Lower leg skin (tissue), 3 donors: ENCODE measurements at regions not wholly inside any gene's neighbourhood (a gene's known extent, or its start where the extent isn't known, plus 50 kb on each side); places are given as distances from the start of the nearest gene placed in this dataset.

Experiments
- CTCF ChIP-seq, 3 donors: fragments of 450-650 bp; IDR thresholded peaks; one replicate each; pipeline ENCODE4 v1.5.1; 2016; ENCODE audit warnings: antibody characterized with exemption in 3 of 3, mild to moderate bottlenecking in 3 of 3, moderate library complexity in 2 of 3
- POLR2A ChIP-seq, 2 donors: fragments of 450-650 bp; IDR thresholded peaks; one replicate each; pipeline ENCODE4 v1.6.1; 2016 to 2017; ENCODE audit warnings: antibody characterized with exemption in 2 of 2, mild to moderate bottlenecking in 1 of 2, moderate library complexity in 1 of 2

DNA sequence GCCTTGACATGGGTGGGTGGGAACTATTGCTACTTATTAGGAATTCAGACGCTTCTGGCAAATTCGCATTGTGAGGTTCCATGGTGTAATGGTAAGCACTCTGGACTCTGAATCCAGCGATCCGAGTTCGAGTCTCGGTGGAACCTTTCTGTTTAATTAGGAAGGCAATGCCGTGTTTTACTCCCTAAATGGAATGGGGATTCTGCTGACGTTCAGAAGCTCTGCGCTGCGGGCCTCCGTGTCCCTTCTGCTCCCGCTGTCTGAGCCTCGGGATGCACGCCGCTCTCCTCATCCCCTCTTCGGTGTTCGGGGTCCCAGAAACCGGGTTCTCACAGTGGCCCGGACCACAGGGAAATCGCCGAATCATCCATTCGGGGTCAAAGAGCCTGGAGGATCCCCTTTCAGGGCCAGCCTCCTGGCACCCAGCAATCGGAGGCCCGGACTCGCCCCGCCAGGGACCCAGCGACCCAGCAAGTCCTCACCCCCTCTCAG, 280.3 kb downstream of the FAM72C start:
- TF ChIP-seq CTCF (IDR thresholded peaks at IDR 0.05), result no peak
- TF ChIP-seq POLR2A (IDR thresholded peaks at IDR 0.05), result no peak
